Adrenal gland (tissue), 5 donors: ENCODE measurements at regions not wholly inside any gene's neighbourhood (a gene's known extent, or its start where the extent isn't known, plus 50 kb on each side); places are given as distances from the start of the nearest gene placed in this dataset.

Experiments used
- POLR2A ChIP-seq, 2 donors: fragments of 450-650 bp; IDR thresholded peaks; one replicate each; pipeline ENCODE4 v1.6.1; 2017; ENCODE audit warnings: antibody characterized with exemption in 2 of 2, mild to moderate bottlenecking in 2 of 2, moderate library complexity in 1 of 2
- TF ChIP-seq, protein P1 (sequence below), 6 experiments: fragments of 450-650 bp in 4 of 6; fragments of 200-600 bp in 2 of 6; sonication (generic) in 1 of 6; IDR thresholded peaks; 1 replicate in 5 of 6; 2 replicates in 1 of 6; pipeline versions ENCODE4 v1.5.1 to v1.8.0; 2016 to 2021; ENCODE audit warnings: antibody characterized with exemption in 6 of 6, mild to moderate bottlenecking in 2 of 6, moderate library complexity in 1 of 6
- donor health status: DM: no; HTN: no; CAD: no.

- TF ChIP-seq, protein P1, sequence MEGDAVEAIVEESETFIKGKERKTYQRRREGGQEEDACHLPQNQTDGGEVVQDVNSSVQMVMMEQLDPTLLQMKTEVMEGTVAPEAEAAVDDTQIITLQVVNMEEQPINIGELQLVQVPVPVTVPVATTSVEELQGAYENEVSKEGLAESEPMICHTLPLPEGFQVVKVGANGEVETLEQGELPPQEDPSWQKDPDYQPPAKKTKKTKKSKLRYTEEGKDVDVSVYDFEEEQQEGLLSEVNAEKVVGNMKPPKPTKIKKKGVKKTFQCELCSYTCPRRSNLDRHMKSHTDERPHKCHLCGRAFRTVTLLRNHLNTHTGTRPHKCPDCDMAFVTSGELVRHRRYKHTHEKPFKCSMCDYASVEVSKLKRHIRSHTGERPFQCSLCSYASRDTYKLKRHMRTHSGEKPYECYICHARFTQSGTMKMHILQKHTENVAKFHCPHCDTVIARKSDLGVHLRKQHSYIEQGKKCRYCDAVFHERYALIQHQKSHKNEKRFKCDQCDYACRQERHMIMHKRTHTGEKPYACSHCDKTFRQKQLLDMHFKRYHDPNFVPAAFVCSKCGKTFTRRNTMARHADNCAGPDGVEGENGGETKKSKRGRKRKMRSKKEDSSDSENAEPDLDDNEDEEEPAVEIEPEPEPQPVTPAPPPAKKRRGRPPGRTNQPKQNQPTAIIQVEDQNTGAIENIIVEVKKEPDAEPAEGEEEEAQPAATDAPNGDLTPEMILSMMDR (IDR thresholded peaks at IDR 0.05), result no peak
- TF ChIP-seq POLR2A (IDR thresholded peaks at IDR 0.05), result no peak
Measured at GRCh38 chr1:199734186-199734585, 293.3 kb upstream of the NR5A2 start.
